ENCODE measurements at regions not wholly inside any gene's neighbourhood (a gene's known extent, or its start where the extent isn't known, plus 50 kb on each side); places are given as distances from the start of the nearest gene placed in this dataset.

- in situ Hi-C loops (cut with MboI) (no loop called here), intact Hi-C loops (cut with micrococcal nuclease) (no loop called here)
- H3K4me2 ChIP-seq (ENCODE audit: insufficient read depth, low read length), result no peak overlapping the region
- no peaks in the 10 kb centered on the region for H3K79me2 ChIP-seq (ENCODE audit: control insufficient read depth, insufficient read depth, low read length)
- H3K9me1 ChIP-seq (ENCODE audit: control insufficient read depth, insufficient read depth, low read length), result no peaks in the 10 kb centered on the region
- ChIA-PET CTCF (ENCODE audit: low intra/inter-chr PET ratio) (no interaction called here), POLR2A (no interaction called here)
- DNase-seq (ENCODE audit: extremely low read depth in 1 of 4, low spot score in 3 of 4) (no peak), ATAC-seq (no peak), FAIRE-seq (no peak)
- H3K4me1 ChIP-seq (replicated peaks in 1 of 2; ENCODE audit: control insufficient read depth in 2 of 2, insufficient read depth in 2 of 2, low read length in 2 of 2), result no peaks in the 10 kb centered on the region
- TF ChIP-seq ZNF592 (IDR thresholded peaks at IDR 0.05) (no peak), CEBPG (CRISPR knock-in tag; IDR thresholded peaks at IDR 0.05) (no peak), CEBPG (tag; conservative IDR thresholded peaks at IDR 0.05 in 1 of 2, IDR thresholded peaks at IDR 0.05 in 1 of 2) (peak in 1 of 2 experiments; percentile 54; a peak in 2 of 4 replicates)
- H3K36me3 ChIP-seq (ENCODE audit: control insufficient read depth, insufficient read depth, low read length), result no peaks in the 10 kb centered on the region
- 0% methylated on average over 1 of the region's 1 CpG for WGBS (ENCODE audit: insufficient coverage, low coverage, missing lambda C conversion rate)
- H3K9me3 ChIP-seq (replicated peaks; ENCODE audit: control insufficient read depth, insufficient read depth, low read depth, low read length), result 0 out of 2 replicates have a peak, but pooled peaks cover 4% of the 10 kb centered on the region
- no peak overlapping the region for H3K27ac ChIP-seq (ENCODE audit: extremely low read depth, low read depth, low read length)
- no peak overlapping the region for H2AFZ ChIP-seq (ENCODE audit: low read depth, low read length)
- H4K20me1 ChIP-seq (replicated peaks; ENCODE audit: control insufficient read depth, insufficient read depth, low read length), result no peaks in the 10 kb centered on the region
- H3K27me3 ChIP-seq (ENCODE audit: control insufficient read depth in 2 of 2, insufficient read depth in 2 of 2, low read length in 2 of 2), result no peaks in the 10 kb centered on the region
- no peak overlapping the region for H3K4me3 ChIP-seq
- no peak overlapping the region for H3K9ac ChIP-seq (ENCODE audit: insufficient read depth in 1 of 2, low read depth in 2 of 2, low read length in 2 of 2)
- BruUV-seq (replicated peaks), result no TSS peak
These were observed 433.0 kb downstream of the MDFIC start for GRCh38 chr7:115354925-115355324.
